Subcutaneous abdominal adipose tissue (tissue), 5 donors: ENCODE measurements at regions not wholly inside any gene's neighbourhood (a gene's known extent, or its start where the extent isn't known, plus 50 kb on each side); places are given as distances from the start of the nearest gene placed in this dataset.

ENCODE experiments used
- H3K27ac ChIP-seq: one replicate; pipeline ENCODE4 v1.7.0; 2013; ENCODE audit warnings: low read depth, mild to moderate bottlenecking, inconsistent platforms, low read length, moderate library complexity
- H3K27me3 ChIP-seq, 5 donors: one replicate each; pipeline ENCODE4 v1.7.0; 2013; ENCODE audit warnings: low read length in 5 of 5, inconsistent platforms in 1 of 5; ENCODE audit not compliant: control insufficient read depth in 5 of 5, insufficient read depth in 4 of 5
- H3K36me3 ChIP-seq, 5 donors: one replicate each; pipeline ENCODE4 v1.7.0; 2013; ENCODE audit warnings: low read length in 5 of 5; ENCODE audit not compliant: control insufficient read depth in 5 of 5, insufficient read depth in 5 of 5
- H3K4me1 ChIP-seq, 5 donors: one replicate each; pipeline ENCODE4 v1.7.0; 2013; ENCODE audit warnings: low read length in 5 of 5, mild to moderate bottlenecking in 3 of 5, moderate library complexity in 1 of 5; ENCODE audit not compliant: control insufficient read depth in 5 of 5, insufficient read depth in 5 of 5
- H3K4me3 ChIP-seq, 5 donors: one replicate each; pipeline ENCODE4 v1.7.0; 2013; ENCODE audit warnings: low read length in 5 of 5, low read depth in 1 of 5
- H3K9ac ChIP-seq, 5 donors: one replicate each; pipeline ENCODE4 v1.7.0; 2013; ENCODE audit warnings: low read length in 5 of 5, mild to moderate bottlenecking in 4 of 5, moderate library complexity in 3 of 5
- H3K9me3 ChIP-seq, 5 donors: one replicate each; pipeline ENCODE4 v1.7.0; 2013; ENCODE audit warnings: low read length in 5 of 5; ENCODE audit not compliant: control insufficient read depth in 5 of 5
- donor health status: healthy.
- donor health status: healthy.
- donor health status: healthy.
- donor health status: healthy.
- donor health status: healthy.

- Histone ChIP-seq H3K9me3 (no peaks in the 10 kb centered on the region), H3K36me3 (no peaks in the 10 kb centered on the region), H3K9ac (no peak overlapping the region), H3K4me1 (peaks cover 24 to 67% (median 58%) of the 10 kb centered on the region in 5 donors), H3K27me3 (no peaks in the 10 kb centered on the region), H3K4me3 (no peak overlapping the region), H3K27ac (no peak overlapping the region)
Measured at GRCh38 chr7:36040679-36041078, 112.4 kb upstream of the EEPD1 start.

DNA sequence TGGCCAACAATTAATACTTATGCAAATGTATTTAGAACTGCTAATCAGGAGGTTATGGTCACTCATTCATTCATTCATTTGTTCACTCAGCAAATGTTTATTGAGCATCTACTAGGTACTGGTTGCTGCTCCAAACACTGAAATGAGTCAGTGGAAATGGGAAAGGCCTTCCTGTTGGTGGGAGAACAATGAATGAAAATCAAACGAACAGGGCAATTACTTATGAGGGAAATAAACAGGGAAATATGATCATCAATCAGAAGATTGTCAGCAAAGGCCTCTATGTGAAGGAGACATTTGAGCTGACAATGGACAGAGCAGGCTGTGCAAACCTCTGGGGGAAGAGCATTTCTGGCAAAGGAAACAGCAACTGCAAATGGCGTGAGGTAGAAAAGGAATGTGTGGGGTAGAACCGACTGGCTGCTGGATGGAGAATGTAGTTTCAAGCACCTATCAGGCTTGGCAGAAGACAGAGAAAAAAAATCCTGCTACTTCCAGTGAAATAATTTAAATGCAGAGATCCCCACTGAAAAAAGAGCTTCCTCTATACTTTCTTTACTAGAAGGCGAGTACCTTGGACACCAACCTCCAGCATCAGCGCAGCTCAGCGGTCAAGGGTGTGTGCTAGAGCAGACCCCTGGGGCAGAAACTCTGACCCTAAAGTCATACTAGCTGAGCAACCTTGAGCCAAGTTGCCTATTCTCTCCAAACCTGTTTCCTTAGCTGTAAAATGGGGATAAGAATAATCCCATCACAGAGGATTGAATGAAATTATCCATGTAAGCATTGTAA is 108.8 kb upstream of the EEPD1 start:
- no peak overlapping the region for H3K9ac ChIP-seq
- H3K4me3 ChIP-seq = no peak overlapping the region
- peak overlapping the region; percentile 77 for H3K27ac ChIP-seq
- H3K27me3 ChIP-seq = no peaks in the 10 kb centered on the region
- no peaks in the 10 kb centered on the region for H3K36me3 ChIP-seq
- no peaks in the 10 kb centered on the region for H3K9me3 ChIP-seq
- H3K4me1 ChIP-seq = peaks cover 24 to 72% (median 65%) of the 10 kb centered on the region in 5 donors

GRCh38 chr7:36045326-36045725 is 107.7 kb upstream of the EEPD1 start:
- H3K9ac ChIP-seq = peak overlapping the region in 1 of 5 donors; percentile 28
- peak overlapping the region; percentile 77 for H3K27ac ChIP-seq
- H3K9me3 ChIP-seq = no peaks in the 10 kb centered on the region
- H3K4me1 ChIP-seq = peaks cover 21 to 68% (median 66%) of the 10 kb centered on the region in 5 donors
- no peaks in the 10 kb centered on the region for H3K27me3 ChIP-seq
- H3K4me3 ChIP-seq = no peak overlapping the region
- no peaks in the 10 kb centered on the region for H3K36me3 ChIP-seq

- H3K9me3 ChIP-seq = no peaks in the 10 kb centered on the region
- H3K4me1 ChIP-seq = peaks cover 21 to 68% (median 66%) of the 10 kb centered on the region in 5 donors
- H3K27ac ChIP-seq = peak overlapping the region; percentile 77
Measured at GRCh38 chr7:36045830-36046341, 107.2 kb upstream of the EEPD1 start.

GRCh38 chr7:36047091-36047658 is 105.9 kb upstream of the EEPD1 start:
- no peak overlapping the region for H3K4me3 ChIP-seq
- H3K27ac ChIP-seq = peak overlapping the region; percentile 77
- H3K36me3 ChIP-seq = no peaks in the 10 kb centered on the region
- peaks cover 21 to 68% (median 64%) of the 10 kb centered on the region in 5 donors for H3K4me1 ChIP-seq
- H3K27me3 ChIP-seq = no peaks in the 10 kb centered on the region
- H3K9me3 ChIP-seq = no peaks in the 10 kb centered on the region
- peak overlapping the region in 1 of 5 donors; percentile 10 for H3K9ac ChIP-seq

More at GRCh38 chr7:36045830-36046341, 107.2 kb upstream of the EEPD1 start:
- no peaks in the 10 kb centered on the region for H3K27me3 ChIP-seq
- H3K4me3 ChIP-seq = no peak overlapping the region
- no peaks in the 10 kb centered on the region for H3K36me3 ChIP-seq
- H3K9ac ChIP-seq = peak overlapping the region in 2 of 5 donors; percentile 27 to 28

- no peaks in the 10 kb centered on the region for H3K36me3 ChIP-seq
- peak overlapping the region in 2 of 5 donors; percentile 22 to 23 for H3K4me3 ChIP-seq
- H3K27ac ChIP-seq = peak overlapping the region; percentile 77
- H3K4me1 ChIP-seq = peaks cover 21 to 60% (median 56%) of the 10 kb centered on the region in 5 donors
- H3K27me3 ChIP-seq = no peaks in the 10 kb centered on the region
- H3K9me3 ChIP-seq = no peaks in the 10 kb centered on the region
- H3K9ac ChIP-seq = no peak overlapping the region
Measured at GRCh38 chr7:36048141-36048901, 104.7 kb upstream of the EEPD1 start.

- H3K9ac ChIP-seq = no peak overlapping the region
- peak overlapping the region; percentile 77 for H3K27ac ChIP-seq
Measured at GRCh38 chr7:36048902-36049240, 104.2 kb upstream of the EEPD1 start.

DNA sequence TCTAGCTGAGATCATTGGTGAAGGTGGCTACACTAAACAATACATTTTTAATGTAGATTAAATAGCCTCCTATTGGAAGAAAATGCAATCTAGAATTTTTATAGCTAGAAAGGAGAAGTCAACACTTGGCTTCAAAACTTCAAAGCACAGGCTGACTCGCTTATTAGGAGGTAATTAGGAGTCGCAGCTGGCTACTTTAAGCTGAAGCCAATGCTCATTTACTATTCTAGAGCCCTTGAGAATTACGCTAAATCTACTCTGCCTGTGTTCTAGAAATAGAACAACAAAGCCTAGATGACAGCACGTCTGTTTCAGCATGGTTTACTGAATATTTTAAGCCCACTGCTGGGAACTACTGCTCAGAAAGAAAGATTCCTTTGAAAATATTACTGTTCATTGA is 101.6 kb upstream of the EEPD1 start:
- no peak overlapping the region for H3K4me3 ChIP-seq
- no peaks in the 10 kb centered on the region for H3K9me3 ChIP-seq
- H3K27me3 ChIP-seq = no peaks in the 10 kb centered on the region
- no peak overlapping the region for H3K27ac ChIP-seq
- no peaks in the 10 kb centered on the region for H3K36me3 ChIP-seq
- H3K9ac ChIP-seq = no peak overlapping the region
- peaks cover 5 to 29% (median 26%) of the 10 kb centered on the region in 5 donors for H3K4me1 ChIP-seq

More at GRCh38 chr7:36048902-36049240, 104.2 kb upstream of the EEPD1 start:
- Histone ChIP-seq H3K4me3 (peak overlapping the region in 2 of 5 donors; percentile 22 to 23), H3K9me3 (no peaks in the 10 kb centered on the region), H3K4me1 (peaks cover 19 to 56% (median 52%) of the 10 kb centered on the region in 5 donors), H3K36me3 (no peaks in the 10 kb centered on the region), H3K27me3 (no peaks in the 10 kb centered on the region)

DNA sequence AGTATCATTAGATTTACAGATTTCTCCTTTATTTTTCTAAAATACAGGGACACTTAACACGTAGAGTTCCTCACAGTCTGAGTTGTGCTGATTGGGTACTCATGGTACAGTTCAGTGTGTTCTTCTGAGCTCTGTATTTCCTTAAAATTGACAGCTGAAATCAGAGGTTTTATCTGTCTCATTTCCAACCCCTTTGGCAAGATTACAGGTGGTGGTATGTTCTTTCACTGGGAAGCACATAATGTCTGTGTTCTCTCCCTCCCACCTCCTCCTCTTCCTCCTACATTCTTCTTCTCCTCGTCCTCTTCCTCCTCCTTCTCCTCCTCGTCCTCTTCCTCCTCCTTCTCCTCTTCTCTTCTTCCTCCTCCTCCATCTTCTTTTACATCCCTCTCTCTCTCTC is 99.5 kb upstream of the EEPD1 start:
- no peak overlapping the region for H3K27ac ChIP-seq
- no peak overlapping the region for H3K9ac ChIP-seq
- no peaks in the 10 kb centered on the region for H3K27me3 ChIP-seq
- no peak overlapping the region for H3K4me3 ChIP-seq
- no peaks in the 10 kb centered on the region for H3K9me3 ChIP-seq
- no peaks in the 10 kb centered on the region for H3K36me3 ChIP-seq
- H3K4me1 ChIP-seq = peaks cover 5 to 10% (median 7%) of the 10 kb centered on the region in 5 donors
